ENCODE measurements at regions not wholly inside any gene's neighbourhood (a gene's known extent, or its start where the extent isn't known, plus 50 kb on each side); places are given as distances from the start of the nearest gene placed in this dataset.

- no peak overlapping the region for H3K27ac ChIP-seq (ENCODE audit: low read length)
- no peaks in the 10 kb centered on the region for H4K20me1 ChIP-seq (ENCODE audit: insufficient read depth)
- no peak overlapping the region for H3K4me3 ChIP-seq (ENCODE audit: low read length)
- no peak for TF ChIP-seq TAF1 (IDR thresholded peaks at IDR 0.05; ENCODE audit: low read depth)
- TF ChIP-seq SMC3 (conservative IDR thresholded peaks at IDR 0.05; ENCODE audit: poor library complexity), result no peak
- TF ChIP-seq REST (IDR thresholded peaks at IDR 0.05; ENCODE audit: borderline replicate concordance), result no peak
- no peak for TF ChIP-seq EP300 (conservative IDR thresholded peaks at IDR 0.05; ENCODE audit: poor library complexity, severe bottlenecking)
- TF ChIP-seq EZH2 (IDR thresholded peaks at IDR 0.05; ENCODE audit: borderline replicate concordance, insufficient read depth, low read length, poor library complexity, severe bottlenecking), result no peak
- TF ChIP-seq POLR2AphosphoS5 (IDR thresholded peaks at IDR 0.05), result no peak
- no peak for TF ChIP-seq RAD21 (conservative IDR thresholded peaks at IDR 0.05)
- no peak for TF ChIP-seq MXI1 (conservative IDR thresholded peaks at IDR 0.05; ENCODE audit: poor library complexity, severe bottlenecking)
- no peak for TF ChIP-seq CTCF (IDR thresholded peaks at IDR 0.05; ENCODE audit: poor library complexity, severe bottlenecking)
- H3K4me2 ChIP-seq (ENCODE audit: low read length), result no peak overlapping the region
- H3K79me2 ChIP-seq (replicated peaks; ENCODE audit: insufficient read depth, low read length), result no peaks in the 10 kb centered on the region
- no peaks in the 10 kb centered on the region for H3K27me3 ChIP-seq (ENCODE audit: insufficient read depth, low read depth, low read length)
- no peak overlapping the region for H3K9ac ChIP-seq (ENCODE audit: low read length)
- H3K9me3 ChIP-seq (ENCODE audit: low read length), result no peaks in the 10 kb centered on the region
- H3K9me2 ChIP-seq (ENCODE audit: insufficient read depth, low read length), result no peaks in the 10 kb centered on the region
- H3F3A ChIP-seq (ENCODE audit: insufficient read depth, low read length, poor library complexity, severe bottlenecking), result no peaks in the 10 kb centered on the region
- H2AFZ ChIP-seq (ENCODE audit: low read depth, low read length), result no peak overlapping the region
- no peaks in the 10 kb centered on the region for H3K36me3 ChIP-seq (ENCODE audit: insufficient read depth, low read length)
Observed at GRCh38 chrX:10926891-10927290, 184.2 kb upstream of the HCCS start.

GRCh38 chrX:10929747-10930146 lies 181.4 kb upstream of the HCCS start:
- no peaks in the 10 kb centered on the region for H3K9me2 ChIP-seq (ENCODE audit: insufficient read depth, low read length)
- H3F3A ChIP-seq (ENCODE audit: insufficient read depth, low read length, poor library complexity, severe bottlenecking), result no peaks in the 10 kb centered on the region
- no peaks in the 10 kb centered on the region for H3K27me3 ChIP-seq (ENCODE audit: insufficient read depth, low read depth, low read length)
- no peak overlapping the region for H3K27ac ChIP-seq (ENCODE audit: low read length)
- H3K4me2 ChIP-seq (ENCODE audit: low read length), result no peak overlapping the region
- no peaks in the 10 kb centered on the region for H4K20me1 ChIP-seq (ENCODE audit: insufficient read depth)
- H2AFZ ChIP-seq (ENCODE audit: low read depth, low read length), result no peak overlapping the region
- no peak for TF ChIP-seq POLR2AphosphoS5 (IDR thresholded peaks at IDR 0.05)
- TF ChIP-seq MXI1 (conservative IDR thresholded peaks at IDR 0.05; ENCODE audit: poor library complexity, severe bottlenecking), result no peak
- TF ChIP-seq EP300 (conservative IDR thresholded peaks at IDR 0.05; ENCODE audit: poor library complexity, severe bottlenecking), result no peak
- no peak for TF ChIP-seq REST (IDR thresholded peaks at IDR 0.05; ENCODE audit: borderline replicate concordance)
- TF ChIP-seq CTCF (IDR thresholded peaks at IDR 0.05; ENCODE audit: poor library complexity, severe bottlenecking), result no peak
- TF ChIP-seq RAD21 (conservative IDR thresholded peaks at IDR 0.05), result no peak
- no peak for TF ChIP-seq EZH2 (IDR thresholded peaks at IDR 0.05; ENCODE audit: borderline replicate concordance, insufficient read depth, low read length, poor library complexity, severe bottlenecking)
- TF ChIP-seq SMC3 (conservative IDR thresholded peaks at IDR 0.05; ENCODE audit: poor library complexity), result no peak
- TF ChIP-seq TAF1 (IDR thresholded peaks at IDR 0.05; ENCODE audit: low read depth), result no peak
- no peaks in the 10 kb centered on the region for H3K36me3 ChIP-seq (ENCODE audit: insufficient read depth, low read length)
- no peak overlapping the region for H3K9ac ChIP-seq (ENCODE audit: low read length)
- H3K79me2 ChIP-seq (replicated peaks; ENCODE audit: insufficient read depth, low read length), result no peaks in the 10 kb centered on the region
- H3K9me3 ChIP-seq (ENCODE audit: low read length), result no peaks in the 10 kb centered on the region
- no peak overlapping the region for H3K4me3 ChIP-seq (ENCODE audit: low read length)

Data from neural cell (in vitro differentiated cells).